ENCODE measurements at regions not wholly inside any gene's neighbourhood (a gene's known extent, or its start where the extent isn't known, plus 50 kb on each side); places are given as distances from the start of the nearest gene placed in this dataset.

DNA sequence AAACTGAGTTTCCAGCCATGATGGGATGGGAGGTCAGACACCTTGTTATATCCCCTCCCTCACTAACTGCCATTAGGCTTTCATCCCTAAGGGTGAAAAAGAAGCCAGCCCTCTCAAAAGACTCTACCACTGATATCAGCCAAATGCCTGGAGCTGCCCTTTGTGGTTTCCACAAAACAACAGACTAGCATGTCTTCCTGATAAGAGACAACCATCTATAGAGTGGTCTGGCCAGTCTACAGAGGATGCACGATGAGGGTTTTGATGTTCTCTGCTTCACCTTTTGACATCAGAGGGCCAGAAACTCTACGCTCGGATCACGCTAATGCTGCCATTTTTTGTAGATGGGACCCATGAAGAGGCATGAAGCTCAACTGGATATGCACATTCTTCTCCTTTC, 61.7 kb upstream of the ARHGAP18 start:
- Histone ChIP-seq H3K27ac (no peak overlapping the region), H3K36me3 (no peaks in the 10 kb centered on the region), H3K27me3 (no peaks in the 10 kb centered on the region), H3K4me3 (no peak overlapping the region), H3K4me1 (peaks cover 0 to 19% of the 10 kb centered on the region in 2 donors), H3K9me3 (no peaks in the 10 kb centered on the region)
- DNase-seq (ENCODE audit: low spot score) = no peak
- TF ChIP-seq, protein P1, sequence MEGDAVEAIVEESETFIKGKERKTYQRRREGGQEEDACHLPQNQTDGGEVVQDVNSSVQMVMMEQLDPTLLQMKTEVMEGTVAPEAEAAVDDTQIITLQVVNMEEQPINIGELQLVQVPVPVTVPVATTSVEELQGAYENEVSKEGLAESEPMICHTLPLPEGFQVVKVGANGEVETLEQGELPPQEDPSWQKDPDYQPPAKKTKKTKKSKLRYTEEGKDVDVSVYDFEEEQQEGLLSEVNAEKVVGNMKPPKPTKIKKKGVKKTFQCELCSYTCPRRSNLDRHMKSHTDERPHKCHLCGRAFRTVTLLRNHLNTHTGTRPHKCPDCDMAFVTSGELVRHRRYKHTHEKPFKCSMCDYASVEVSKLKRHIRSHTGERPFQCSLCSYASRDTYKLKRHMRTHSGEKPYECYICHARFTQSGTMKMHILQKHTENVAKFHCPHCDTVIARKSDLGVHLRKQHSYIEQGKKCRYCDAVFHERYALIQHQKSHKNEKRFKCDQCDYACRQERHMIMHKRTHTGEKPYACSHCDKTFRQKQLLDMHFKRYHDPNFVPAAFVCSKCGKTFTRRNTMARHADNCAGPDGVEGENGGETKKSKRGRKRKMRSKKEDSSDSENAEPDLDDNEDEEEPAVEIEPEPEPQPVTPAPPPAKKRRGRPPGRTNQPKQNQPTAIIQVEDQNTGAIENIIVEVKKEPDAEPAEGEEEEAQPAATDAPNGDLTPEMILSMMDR (IDR thresholded peaks at IDR 0.05) = no peak

DNA sequence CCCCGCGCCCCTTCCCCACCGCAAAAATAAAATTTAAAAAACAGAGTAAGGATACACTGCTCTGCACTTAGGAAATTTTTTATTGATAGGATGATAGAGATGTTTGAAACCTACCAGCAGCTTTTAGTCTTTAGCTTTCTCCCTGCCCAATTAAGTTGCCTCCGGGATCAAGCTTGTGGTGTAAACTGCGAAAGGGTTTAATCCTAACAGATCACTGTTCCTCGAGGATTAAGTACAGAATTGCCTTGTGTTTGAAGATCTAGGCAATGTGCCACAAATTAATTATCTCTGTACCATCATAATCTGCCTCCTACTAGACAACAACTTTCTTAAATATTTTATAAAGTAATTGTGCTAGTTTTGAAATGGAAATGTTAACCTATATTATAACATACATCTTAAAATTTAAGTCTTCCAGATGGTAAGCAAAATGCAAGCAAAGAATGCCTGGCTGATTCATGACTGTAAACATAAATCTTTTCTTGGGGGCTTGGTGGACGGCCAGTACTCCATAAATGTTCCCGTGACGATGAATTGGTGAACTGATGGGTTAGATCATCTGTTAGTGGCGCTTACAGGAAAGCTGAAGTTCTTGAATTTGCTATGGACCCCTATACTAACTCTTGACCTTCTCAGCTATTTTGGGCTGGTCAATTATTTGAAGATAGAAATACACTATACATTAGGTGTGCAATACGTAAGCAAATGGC, 58.0 kb upstream of the ARHGAP18 start:
- Histone ChIP-seq H3K4me3 (no peak overlapping the region), H3K9me3 (no peaks in the 10 kb centered on the region), H3K27ac (no peak overlapping the region), H3K27me3 (no peaks in the 10 kb centered on the region), H3K4me1 (peaks cover 0 to 11% of the 10 kb centered on the region in 2 donors), H3K36me3 (no peaks in the 10 kb centered on the region)
- TF ChIP-seq, protein P1 (IDR thresholded peaks at IDR 0.05) = no peak
- no peak for DNase-seq (ENCODE audit: low spot score)

DNA sequence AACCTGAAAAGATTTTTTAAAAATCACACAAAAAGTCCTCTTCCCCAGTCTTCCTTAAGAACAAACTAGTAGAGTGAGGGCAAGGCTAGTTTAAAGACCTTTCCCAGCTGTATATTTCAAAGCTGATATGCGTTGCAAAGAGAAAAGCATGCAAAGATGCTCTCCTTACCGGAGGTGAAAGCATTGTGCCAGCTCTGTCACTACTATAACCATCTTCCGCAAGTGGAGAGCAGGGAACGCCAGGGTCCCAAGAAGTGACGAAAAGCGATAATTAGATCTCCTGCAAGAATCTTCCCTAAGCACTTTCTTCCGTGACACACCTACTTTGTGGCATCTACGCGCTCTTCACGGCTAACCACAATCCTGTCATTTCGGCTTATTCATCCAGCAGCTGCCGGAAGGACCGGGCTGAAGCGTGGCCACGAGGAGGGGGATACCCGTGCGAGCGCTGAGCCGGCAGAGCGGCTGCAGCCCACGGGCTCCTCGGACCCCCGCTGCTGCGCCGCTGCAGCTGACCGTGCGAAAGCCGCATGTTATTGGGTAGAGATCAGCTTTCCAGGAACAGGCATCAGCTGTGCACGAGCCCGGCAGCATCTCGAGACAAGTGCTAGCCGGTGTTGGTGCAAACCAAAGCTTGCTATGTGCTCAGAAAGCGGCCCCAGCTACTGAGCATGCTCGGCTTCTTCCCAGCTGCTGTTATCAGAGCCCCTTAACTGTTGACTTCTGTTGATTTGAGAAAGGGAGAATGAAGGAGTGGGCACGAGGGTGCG, 57.2 kb upstream of the ARHGAP18 start:
- Histone ChIP-seq H3K27ac (no peak overlapping the region), H3K36me3 (no peaks in the 10 kb centered on the region), H3K4me3 (peak overlapping the region; percentile 15 to 37), H3K9me3 (no peaks in the 10 kb centered on the region), H3K4me1 (peaks cover 0 to 11% of the 10 kb centered on the region in 2 donors), H3K27me3 (no peaks in the 10 kb centered on the region)
- TF ChIP-seq, protein P1 (IDR thresholded peaks at IDR 0.05) = no peak
- no peak for DNase-seq (ENCODE audit: low spot score)

DNA sequence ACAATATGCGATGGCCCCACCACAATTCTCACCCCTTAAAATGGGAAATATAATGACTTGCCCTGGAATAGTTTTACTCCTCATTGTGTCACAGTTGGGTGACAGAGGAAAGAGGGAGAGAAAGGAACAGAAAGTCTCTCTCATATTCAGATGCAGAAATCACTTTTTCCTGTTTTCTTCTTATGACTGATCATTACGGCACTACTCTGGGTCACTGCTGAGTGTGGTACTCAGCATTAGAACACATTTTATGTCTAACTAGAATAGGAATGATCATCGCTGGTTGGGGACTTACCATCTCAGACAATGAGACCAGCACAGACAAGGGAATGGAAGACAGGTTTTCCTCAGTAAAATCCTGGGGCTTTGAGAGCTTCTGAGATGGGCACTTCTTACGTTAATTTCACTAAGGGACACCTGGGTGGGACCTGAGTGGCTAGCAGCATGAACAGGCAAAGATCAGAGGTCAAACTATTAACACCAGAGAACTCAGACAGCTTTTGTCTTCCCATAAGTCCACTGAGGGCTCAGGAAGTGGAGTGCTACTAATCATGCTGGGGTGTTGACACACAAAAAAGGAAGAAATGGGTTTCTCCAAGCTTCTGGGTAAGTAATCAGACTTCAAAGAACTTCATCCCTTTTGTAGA, 54.9 kb upstream of the ARHGAP18 start:
- no peak overlapping the region for H3K27ac ChIP-seq
- no peaks in the 10 kb centered on the region for H3K27me3 ChIP-seq
- TF ChIP-seq, protein P1 (IDR thresholded peaks at IDR 0.05) = no peak
- no peaks in the 10 kb centered on the region for H3K36me3 ChIP-seq
- no peak overlapping the region for H3K4me3 ChIP-seq
- H3K9me3 ChIP-seq = no peaks in the 10 kb centered on the region
- H3K4me1 ChIP-seq = peaks cover 0 to 11% of the 10 kb centered on the region in 2 donors
- DNase-seq (ENCODE audit: low spot score) = no peak

DNA sequence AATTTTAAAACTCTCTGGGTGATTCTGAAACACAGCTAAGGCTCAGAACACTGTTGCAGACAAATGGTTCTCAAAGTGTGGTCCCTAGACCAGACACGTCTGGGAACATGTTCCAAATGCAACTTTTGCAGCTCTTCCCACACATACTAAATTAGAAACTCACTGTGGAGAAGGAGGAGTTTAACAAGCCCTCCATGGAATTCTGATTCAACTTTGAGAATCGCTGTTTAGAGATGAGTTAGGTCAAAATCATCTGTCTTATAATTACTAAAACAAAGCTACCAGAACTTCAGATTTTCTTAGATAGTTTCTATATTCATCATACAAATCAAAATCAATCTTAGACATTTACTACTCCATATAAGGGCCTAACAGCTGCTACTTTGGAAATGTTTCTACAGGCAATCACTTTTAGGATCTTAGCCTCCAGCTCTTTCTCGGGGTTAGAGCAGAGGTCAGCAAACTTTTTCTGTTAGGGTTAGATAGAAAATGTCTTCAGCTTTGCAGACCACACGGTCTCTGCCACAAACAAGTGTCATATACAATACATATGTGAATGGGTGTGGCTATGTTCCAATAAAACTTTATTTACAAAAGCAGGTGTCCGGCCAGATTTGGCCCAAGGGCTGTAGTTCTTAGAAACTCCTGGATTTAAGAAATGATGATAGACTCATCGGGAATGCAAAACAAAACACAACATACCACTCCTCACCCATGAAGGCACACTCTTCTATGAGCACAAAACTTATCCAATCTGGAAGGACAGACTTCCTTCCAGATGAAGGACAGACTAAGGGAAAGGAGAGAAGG, 50.0 kb upstream of the ARHGAP18 start:
- Histone ChIP-seq H3K27ac (no peak overlapping the region), H3K9me3 (no peaks in the 10 kb centered on the region), H3K4me3 (no peak overlapping the region), H3K4me1 (no peaks in the 10 kb centered on the region), H3K27me3 (no peaks in the 10 kb centered on the region), H3K36me3 (no peaks in the 10 kb centered on the region)
- TF ChIP-seq, protein P1 (IDR thresholded peaks at IDR 0.05) = no peak
- DNase-seq (ENCODE audit: low spot score) = no peak
